Inferior parietal cortex (tissue), 1 donor: ENCODE measurements at regions not wholly inside any gene's neighbourhood (a gene's known extent, or its start where the extent isn't known, plus 50 kb on each side); places are given as distances from the start of the nearest gene placed in this dataset.
"Not testable (repeated sequence)": the region's sequence is repeated elsewhere in the genome, so short reads cannot be mapped to it uniquely, and the experiment has no call there.

Experiments used
- DNase-seq: peaks from one replicate; pipeline ENCODE4 v3.0.0-alpha.2; 2016; ENCODE audit errors: extremely low spot score

GRCh38 chr3:65303431-65303830 is 615.6 kb upstream of the ADAMTS9 start:
- no peak for DNase-seq

- no peak for DNase-seq
Measured at GRCh38 chr3:65291448-65292125, 603.8 kb upstream of the ADAMTS9 start.

GRCh38 chr3:65288776-65289175 is 601.0 kb upstream of the ADAMTS9 start:
- no peak for DNase-seq

GRCh38 chr3:65285956-65286355 is 598.2 kb upstream of the ADAMTS9 start:
- no peak for DNase-seq

GRCh38 chr3:65284961-65285360 is 597.2 kb upstream of the ADAMTS9 start:
- DNase-seq = peak; percentile 25

- DNase-seq = no peak
Measured at GRCh38 chr3:65284546-65284945, 596.7 kb upstream of the ADAMTS9 start.

GRCh38 chr3:65279225-65279782 is 591.5 kb upstream of the ADAMTS9 start:
- DNase-seq = no peak

GRCh38 chr3:65277798-65278197 is 590.0 kb upstream of the ADAMTS9 start:
- DNase-seq = no peak

- no peak for DNase-seq
Measured at GRCh38 chr3:65276551-65276950, 588.8 kb upstream of the ADAMTS9 start.

- DNase-seq = no peak
Measured at GRCh38 chr3:65268426-65268825, 580.6 kb upstream of the ADAMTS9 start.

GRCh38 chr3:65265942-65266590 is 578.3 kb upstream of the ADAMTS9 start:
- no peak for DNase-seq

- no peak for DNase-seq
Measured at GRCh38 chr3:65265511-65265910, 577.7 kb upstream of the ADAMTS9 start.

- no peak for DNase-seq
Measured at GRCh38 chr3:65262548-65262947, 574.7 kb upstream of the ADAMTS9 start.

GRCh38 chr3:65259946-65260345 is 572.1 kb upstream of the ADAMTS9 start:
- no peak for DNase-seq

- not testable (repeated sequence) for DNase-seq
Measured at GRCh38 chr3:65252914-65253313, 565.1 kb upstream of the ADAMTS9 start.

GRCh38 chr3:65252266-65252665 is 564.5 kb upstream of the ADAMTS9 start:
- DNase-seq = no peak

- DNase-seq = no peak
Measured at GRCh38 chr3:65251375-65251774, 563.6 kb upstream of the ADAMTS9 start.

- DNase-seq = no peak
Measured at GRCh38 chr3:65246561-65246960, 558.8 kb upstream of the ADAMTS9 start.

- DNase-seq = no peak
Measured at GRCh38 chr3:65245133-65246063, 557.6 kb upstream of the ADAMTS9 start.

GRCh38 chr3:65240366-65240765 is 552.6 kb upstream of the ADAMTS9 start:
- no peak for DNase-seq

- no peak for DNase-seq
Measured at GRCh38 chr3:65238652-65239051, 550.9 kb upstream of the ADAMTS9 start.

GRCh38 chr3:65234499-65234898 is 546.7 kb upstream of the ADAMTS9 start:
- no peak for DNase-seq
